H1 (cell line): ENCODE measurements at regions not wholly inside any gene's neighbourhood (a gene's known extent, or its start where the extent isn't known, plus 50 kb on each side); places are given as distances from the start of the nearest gene placed in this dataset.

Experiments
- CTCF ChIA-PET: fragments of 300-600 bp; sonication (Branson Sonifier 250); formaldehyde crosslinking; loops from one replicate; lab custom pipeline; 2021; ENCODE audit not compliant: partially characterized antibody; lab: Charles Lee
- POLR2A ChIA-PET: fragments of 300-600 bp; sonication (Branson Sonifier 250); formaldehyde crosslinking; loops from one replicate; lab custom pipeline; 2021; ENCODE audit warnings: inconsistent platforms; ENCODE audit not compliant: partially characterized antibody; lab: Charles Lee
- DNase-seq, 2 experiments: peaks; one replicate each; pipeline versions ENCODE4 v3.0.0 to v3.0.0-alpha.2; 2010 to 2022; ENCODE audit warnings: low spot score in 2 of 2, low read depth in 1 of 2, mixed read lengths in 1 of 2
- FAIRE-seq: peaks from 2 replicates; lab custom pipeline; 2011; peaks lifted over from hg19 to GRCh38; lab: Jason Lieb, UNC
- H2AFZ ChIP-seq: 2 replicates; pipeline ENCODE4 v1.8.1; 2012; ENCODE audit warnings: low read length, inconsistent platforms
- H2AK5ac ChIP-seq: 2 replicates; pipeline ENCODE4 v1.6.1; 2013; ENCODE audit warnings: low read depth, low read length
- H2BK120ac ChIP-seq: replicated peaks from 2 replicates; pipeline ENCODE3; 2013; ENCODE audit warnings: low read depth, low read length, inconsistent platforms
- H2BK12ac ChIP-seq: 2 replicates; pipeline ENCODE4 v1.6.1; 2013; ENCODE audit warnings: low read depth, low read length
- H2BK15ac ChIP-seq: 2 replicates; pipeline ENCODE4 v1.6.1; 2013; ENCODE audit warnings: low read length
- H2BK20ac ChIP-seq: 2 replicates; pipeline ENCODE4 v1.6.1; 2013; ENCODE audit warnings: low read length
- H2BK5ac ChIP-seq: 2 replicates; pipeline ENCODE4 v1.6.1; 2013; ENCODE audit warnings: low read depth, low read length
- H3K14ac ChIP-seq: 2 replicates; pipeline ENCODE4 v1.6.1; 2013; ENCODE audit warnings: inconsistent platforms; ENCODE audit not compliant: insufficient read length
- H3K18ac ChIP-seq: 2 replicates; pipeline ENCODE4 v1.6.1; 2013; ENCODE audit warnings: low read length; ENCODE audit errors: extremely low read depth
- H3K23ac ChIP-seq: 2 replicates; pipeline ENCODE4 v1.6.1; 2013; ENCODE audit warnings: inconsistent platforms; ENCODE audit not compliant: insufficient read length
- H3K23me2 ChIP-seq: 2 replicates; pipeline ENCODE4 v1.6.1; 2013; ENCODE audit warnings: low read depth, low read length
- H3K27ac ChIP-seq: 2 replicates; pipeline ENCODE4 v1.6.1; 2011; ENCODE audit warnings: low read depth, low read length, inconsistent platforms
- H3K27me3 ChIP-seq, 4 experiments: replicated peaks in 1 of 4; 1 replicate in 1 of 4; 2 replicates in 3 of 4; pipeline versions ENCODE4 v1.6.1 to v1.8.1; 2011 to 2013; ENCODE audit warnings: low read length in 3 of 4, mild to moderate bottlenecking in 3 of 4, inconsistent platforms in 2 of 4, mixed read lengths in 2 of 4, moderate library complexity in 1 of 4; ENCODE audit not compliant: control insufficient read depth in 3 of 4, insufficient read depth in 3 of 4; ENCODE audit errors: extremely low read depth in 1 of 4
- H3K36me3 ChIP-seq, 4 experiments: 2 replicates each; pipeline versions ENCODE4 v1.6.1 to v1.8.1; 2011 to 2013; ENCODE audit warnings: mild to moderate bottlenecking in 4 of 4, low read length in 3 of 4, moderate library complexity in 2 of 4, control low read depth in 1 of 4, inconsistent platforms in 1 of 4; ENCODE audit not compliant: insufficient read depth in 4 of 4, control insufficient read depth in 2 of 4
- H3K4ac ChIP-seq: replicated peaks from 2 replicates; pipeline ENCODE3; 2013; ENCODE audit warnings: low read length, low read depth, mixed read lengths, inconsistent platforms; ENCODE audit not compliant: insufficient read length
- H3K4me1 ChIP-seq, 4 experiments: replicated peaks in 1 of 4; 1 replicate in 1 of 4; 2 replicates in 3 of 4; pipeline versions ENCODE4 v1.6.1 to v1.8.1; 2011 to 2013; ENCODE audit warnings: low read length in 3 of 4, inconsistent platforms in 2 of 4, mixed read lengths in 1 of 4; ENCODE audit not compliant: insufficient read depth in 4 of 4, control insufficient read depth in 3 of 4
- H3K4me2 ChIP-seq, 2 experiments: 2 replicates each; pipeline versions ENCODE4 v1.6.1 to v1.8.1; 2011 to 2013; ENCODE audit warnings: low read depth in 2 of 2, low read length in 2 of 2, control low read depth in 1 of 2, inconsistent platforms in 1 of 2, mild to moderate bottlenecking in 1 of 2; ENCODE audit not compliant: insufficient read depth in 1 of 2
- H3K4me3 ChIP-seq, 4 experiments: fragments of 200-600, 300-600 bp in 1 of 4; sonication (generic), shearing (Covaris generic), sonication (Bioruptor Twin) in 1 of 4; 2 replicates each; pipeline versions ENCODE4 v1.5.1 to v1.8.1; 2011 to 2016; ENCODE audit warnings: low read length in 4 of 4, low read depth in 3 of 4, control low read depth in 2 of 4, inconsistent platforms in 2 of 4, mild to moderate bottlenecking in 2 of 4, mixed read lengths in 1 of 4, moderate library complexity in 1 of 4; ENCODE audit not compliant: insufficient read depth in 2 of 4; ENCODE audit errors: extremely low read depth in 1 of 4
- H3K56ac ChIP-seq: replicated peaks from 2 replicates; pipeline ENCODE3; 2013; ENCODE audit warnings: low read depth, mild to moderate bottlenecking, mixed read lengths, low read length, inconsistent platforms; ENCODE audit not compliant: insufficient read length
- H3K79me1 ChIP-seq: 2 replicates; pipeline ENCODE4 v1.6.1; 2013; ENCODE audit warnings: low read depth, low read length, control low read depth
- H3K79me2 ChIP-seq, 2 experiments: 2 replicates each; pipeline versions ENCODE4 v1.6.1 to v1.8.1; 2012 to 2013; ENCODE audit warnings: low read length in 2 of 2, mild to moderate bottlenecking in 2 of 2, inconsistent platforms in 1 of 2; ENCODE audit not compliant: insufficient read depth in 2 of 2, control insufficient read depth in 1 of 2
- H3K9ac ChIP-seq, 4 experiments: replicated peaks in 1 of 4; 1 replicate in 1 of 4; 2 replicates in 3 of 4; pipeline versions ENCODE4 v1.6.1 to v1.8.1; 2011 to 2013; ENCODE audit warnings: low read depth in 3 of 4, low read length in 3 of 4, control low read depth in 2 of 4, mild to moderate bottlenecking in 2 of 4, moderate library complexity in 2 of 4, inconsistent platforms in 1 of 4; ENCODE audit errors: extremely low read depth in 1 of 4
- H3K9me3 ChIP-seq, 2 experiments: 2 replicates each; pipeline versions ENCODE4 v1.6.1 to v1.8.1; 2012 to 2013; ENCODE audit warnings: mild to moderate bottlenecking in 2 of 2, moderate library complexity in 2 of 2, control low read depth in 1 of 2, inconsistent platforms in 1 of 2, low read depth in 1 of 2, low read length in 1 of 2, mixed read lengths in 1 of 2; ENCODE audit not compliant: insufficient read depth in 2 of 2
- H4K20me1 ChIP-seq, 2 experiments: replicated peaks in 1 of 2; 2 replicates each; pipeline versions ENCODE3 to v1.8.1; 2011 to 2013; ENCODE audit warnings: inconsistent platforms in 2 of 2, low read length in 2 of 2, mild to moderate bottlenecking in 1 of 2; ENCODE audit not compliant: insufficient read depth in 2 of 2, control insufficient read depth in 1 of 2
- H4K5ac ChIP-seq: 2 replicates; pipeline ENCODE4 v1.6.1; 2013; ENCODE audit warnings: low read length, low read depth, mixed read lengths, inconsistent platforms; ENCODE audit not compliant: insufficient read length
- H4K8ac ChIP-seq: 2 replicates; pipeline ENCODE4 v1.8.0; 2013; ENCODE audit warnings: mild to moderate bottlenecking, moderate library complexity, low read length, inconsistent platforms; ENCODE audit not compliant: insufficient read depth; ENCODE audit errors: extremely low read depth
- H4K91ac ChIP-seq: replicated peaks from 2 replicates; pipeline ENCODE3; 2013; ENCODE audit warnings: low read length, mixed read lengths, inconsistent platforms; ENCODE audit not compliant: insufficient read length
- JUN ChIP-seq: IDR thresholded peaks from 2 replicates; pipeline ENCODE4 v1.6.1; 2011; ENCODE audit warnings: low read depth, mild to moderate bottlenecking, improper control_type of control experiment, low read length
- PHF8 ChIP-seq: fragments of 200-600 bp; sonication (generic); conservative IDR thresholded peaks from 2 replicates; pipeline ENCODE4 v1.7.1; 2012; ENCODE audit warnings: low read depth, mild to moderate bottlenecking, inconsistent platforms, low read length, moderate library complexity
- SIX5 ChIP-seq: IDR thresholded peaks from 2 replicates; pipeline ENCODE4 v1.6.1; 2011; ENCODE audit warnings: mild to moderate bottlenecking, low read depth, low read length
- WGBS, 2 experiments: shearing (Covaris generic) in 1 of 2; methylation state at CpG; one replicate each; pipeline versions ENCODE4 v1.1.6 to v1.1.7; 2013 to 2015; ENCODE audit warnings: low lambda C conversion rate in 2 of 2, mixed read lengths in 2 of 2, inconsistent platforms in 1 of 2, low coverage in 1 of 2, missing lambda C conversion rate in 1 of 2; ENCODE audit not compliant: insufficient replicate concordance in 2 of 2, insufficient coverage in 1 of 2, insufficient read length in 1 of 2; ENCODE audit errors: extremely low coverage in 1 of 2, missing lambda C conversion rate in 1 of 2; 5-methylcytosine and 5-hydroxymethylcytosine counted together
- TF ChIP-seq, protein P1 (sequence below): IDR thresholded peaks from 2 replicates; pipeline ENCODE4 v1.6.1; 2012; ENCODE audit warnings: low read length, inconsistent platforms

DNA sequence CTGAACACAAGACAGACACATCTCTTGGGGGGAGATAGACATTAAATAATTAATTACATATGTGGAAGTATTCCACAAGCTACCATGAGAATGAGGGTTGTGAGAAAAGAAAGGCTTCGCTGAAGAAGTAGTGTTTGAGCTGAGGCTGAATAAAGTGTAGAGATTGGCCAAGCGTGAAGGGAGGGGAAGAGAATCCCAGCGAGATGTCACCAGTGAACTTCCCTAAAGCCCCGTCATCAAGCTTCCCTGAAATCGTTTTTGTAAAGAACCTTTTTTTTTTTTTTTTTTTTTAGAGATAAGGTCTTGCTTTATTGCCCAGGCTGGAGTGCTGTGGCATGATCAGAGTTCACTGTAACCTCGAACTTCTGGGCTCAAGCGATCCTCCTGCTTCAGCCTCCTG, 235.2 kb downstream of the KCNRG start:
- H3K56ac ChIP-seq = no peak overlapping the region
- no peak overlapping the region for H3K4ac ChIP-seq
- no peaks in the 10 kb centered on the region for H4K20me1 ChIP-seq
- no peak overlapping the region for H2BK15ac ChIP-seq
- 0 out of 2 replicates have a peak, but pooled peaks cover 3% of the 10 kb centered on the region for H3K79me1 ChIP-seq
- no peaks in the 10 kb centered on the region for H3K36me3 ChIP-seq
- no peak overlapping the region for H3K23ac ChIP-seq
- CTCF ChIA-PET = no interaction called here
- H3K27ac ChIP-seq = no peak overlapping the region
- DNase-seq (no peak), FAIRE-seq (no peak)
- H4K8ac ChIP-seq = no peak overlapping the region
- H2AFZ ChIP-seq = no peak overlapping the region
- 89% methylated on average over 7 of the region's 7 CpGs; no CpG with 5 or more reads in 1 of the 2 experiments for WGBS, 2 experiments
- no peaks in the 10 kb centered on the region for H3K79me2 ChIP-seq
- no peak overlapping the region for H2BK12ac ChIP-seq
- no peaks in the 10 kb centered on the region; the same call in 1 of the 2 replicates for H3K23me2 ChIP-seq
- no peak overlapping the region for H3K9ac ChIP-seq
- no peak overlapping the region for H3K4me2 ChIP-seq
- H3K27me3 ChIP-seq = no peaks in the 10 kb centered on the region
- H3K18ac ChIP-seq = no peak overlapping the region
- H3K14ac ChIP-seq = no peak overlapping the region
- H3K4me1 ChIP-seq = no peaks in the 10 kb centered on the region
- no peak overlapping the region for H2BK20ac ChIP-seq
- TF ChIP-seq PHF8 (no peak), SIX5 (no peak), JUN (no peak)
- TF ChIP-seq, protein P1, sequence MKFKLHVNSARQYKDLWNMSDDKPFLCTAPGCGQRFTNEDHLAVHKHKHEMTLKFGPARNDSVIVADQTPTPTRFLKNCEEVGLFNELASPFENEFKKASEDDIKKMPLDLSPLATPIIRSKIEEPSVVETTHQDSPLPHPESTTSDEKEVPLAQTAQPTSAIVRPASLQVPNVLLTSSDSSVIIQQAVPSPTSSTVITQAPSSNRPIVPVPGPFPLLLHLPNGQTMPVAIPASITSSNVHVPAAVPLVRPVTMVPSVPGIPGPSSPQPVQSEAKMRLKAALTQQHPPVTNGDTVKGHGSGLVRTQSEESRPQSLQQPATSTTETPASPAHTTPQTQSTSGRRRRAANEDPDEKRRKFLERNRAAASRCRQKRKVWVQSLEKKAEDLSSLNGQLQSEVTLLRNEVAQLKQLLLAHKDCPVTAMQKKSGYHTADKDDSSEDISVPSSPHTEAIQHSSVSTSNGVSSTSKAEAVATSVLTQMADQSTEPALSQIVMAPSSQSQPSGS = no peak
- no peak overlapping the region for H2BK5ac ChIP-seq
- H3K4me3 ChIP-seq = no peak overlapping the region
- no peaks in the 10 kb centered on the region for H3K9me3 ChIP-seq
- POLR2A ChIA-PET = no interaction called here
- H4K5ac ChIP-seq = no peak overlapping the region
- H4K91ac ChIP-seq = no peak overlapping the region
- no peak overlapping the region for H2AK5ac ChIP-seq
- H2BK120ac ChIP-seq = no peak overlapping the region
